ENCODE measurements at regions not wholly inside any gene's neighbourhood (a gene's known extent, or its start where the extent isn't known, plus 50 kb on each side); places are given as distances from the start of the nearest gene placed in this dataset.

DNA sequence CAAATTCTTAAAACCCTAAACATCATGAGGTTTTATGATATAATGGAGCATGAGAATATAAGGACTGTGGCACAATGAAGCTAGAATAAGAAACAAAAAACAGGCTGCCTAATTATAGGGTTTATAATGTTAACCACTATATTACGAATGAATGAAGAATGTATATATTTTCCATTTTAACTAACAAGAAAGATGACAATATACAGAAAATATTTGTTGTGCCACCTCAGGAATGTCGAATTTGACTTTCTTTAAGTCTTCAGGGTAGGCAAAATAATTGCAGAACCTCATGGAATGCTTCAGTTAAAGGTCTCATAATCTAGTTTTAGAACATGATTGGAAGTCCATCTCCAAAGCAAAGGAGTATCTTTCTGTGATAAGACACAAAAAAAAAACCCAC lies 282.9 kb upstream of the SLC8A1 start:
- intact Hi-C loops (cut with DNase I; ENCODE audit: low total_unique reads), result no loop called here
- DNase-seq, result no peak
- no peak overlapping the region for H3K27ac ChIP-seq
- no peaks in the 10 kb centered on the region for H3K9me3 ChIP-seq
- H3K36me3 ChIP-seq, result no peaks in the 10 kb centered on the region
- H3K4me1 ChIP-seq, result no peaks in the 10 kb centered on the region
- TF ChIP-seq POLR2A (IDR thresholded peaks at IDR 0.05), result no peak
- TF ChIP-seq, protein P1, sequence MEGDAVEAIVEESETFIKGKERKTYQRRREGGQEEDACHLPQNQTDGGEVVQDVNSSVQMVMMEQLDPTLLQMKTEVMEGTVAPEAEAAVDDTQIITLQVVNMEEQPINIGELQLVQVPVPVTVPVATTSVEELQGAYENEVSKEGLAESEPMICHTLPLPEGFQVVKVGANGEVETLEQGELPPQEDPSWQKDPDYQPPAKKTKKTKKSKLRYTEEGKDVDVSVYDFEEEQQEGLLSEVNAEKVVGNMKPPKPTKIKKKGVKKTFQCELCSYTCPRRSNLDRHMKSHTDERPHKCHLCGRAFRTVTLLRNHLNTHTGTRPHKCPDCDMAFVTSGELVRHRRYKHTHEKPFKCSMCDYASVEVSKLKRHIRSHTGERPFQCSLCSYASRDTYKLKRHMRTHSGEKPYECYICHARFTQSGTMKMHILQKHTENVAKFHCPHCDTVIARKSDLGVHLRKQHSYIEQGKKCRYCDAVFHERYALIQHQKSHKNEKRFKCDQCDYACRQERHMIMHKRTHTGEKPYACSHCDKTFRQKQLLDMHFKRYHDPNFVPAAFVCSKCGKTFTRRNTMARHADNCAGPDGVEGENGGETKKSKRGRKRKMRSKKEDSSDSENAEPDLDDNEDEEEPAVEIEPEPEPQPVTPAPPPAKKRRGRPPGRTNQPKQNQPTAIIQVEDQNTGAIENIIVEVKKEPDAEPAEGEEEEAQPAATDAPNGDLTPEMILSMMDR (IDR thresholded peaks at IDR 0.05), result no peak
- H3K4me3 ChIP-seq, result no peak overlapping the region
- H3K27me3 ChIP-seq, result no peaks in the 10 kb centered on the region

GRCh38 chr2:40737180-40737579 lies 285.3 kb upstream of the SLC8A1 start:
- Histone ChIP-seq H3K27me3 (no peaks in the 10 kb centered on the region), H3K4me3 (no peak overlapping the region), H3K9me3 (no peaks in the 10 kb centered on the region), H3K36me3 (no peaks in the 10 kb centered on the region), H3K27ac (no peak overlapping the region), H3K4me1 (no peaks in the 10 kb centered on the region)
- TF ChIP-seq POLR2A (IDR thresholded peaks at IDR 0.05), result no peak
- TF ChIP-seq, protein P1 (IDR thresholded peaks at IDR 0.05), result no peak
- intact Hi-C loops (cut with DNase I; ENCODE audit: low total_unique reads), result no loop called here
- DNase-seq, result no peak

- TF ChIP-seq POLR2A (IDR thresholded peaks at IDR 0.05), result no peak
- TF ChIP-seq, protein P1 (IDR thresholded peaks at IDR 0.05), result no peak
- no peak for DNase-seq
- H3K27me3 ChIP-seq, result no peaks in the 10 kb centered on the region
- intact Hi-C loops (cut with DNase I; ENCODE audit: low total_unique reads), result no loop called here
- H3K9me3 ChIP-seq, result no peaks in the 10 kb centered on the region
- H3K4me1 ChIP-seq, result no peaks in the 10 kb centered on the region
- H3K36me3 ChIP-seq, result no peaks in the 10 kb centered on the region
- H3K27ac ChIP-seq, result no peak overlapping the region
- no peak overlapping the region for H3K4me3 ChIP-seq
Observed at GRCh38 chr2:40740419-40740818, 288.5 kb upstream of the SLC8A1 start.

GRCh38 chr2:40741532-40741931 lies 289.6 kb upstream of the SLC8A1 start:
- intact Hi-C loops (cut with DNase I; ENCODE audit: low total_unique reads), result no loop called here
- Histone ChIP-seq H3K4me1 (no peaks in the 10 kb centered on the region), H3K4me3 (no peak overlapping the region), H3K27me3 (no peaks in the 10 kb centered on the region), H3K27ac (no peak overlapping the region), H3K36me3 (no peaks in the 10 kb centered on the region), H3K9me3 (no peaks in the 10 kb centered on the region)
- DNase-seq, result no peak
- TF ChIP-seq, protein P1 (IDR thresholded peaks at IDR 0.05), result no peak
- no peak for TF ChIP-seq POLR2A (IDR thresholded peaks at IDR 0.05)

- Histone ChIP-seq H3K27ac (no peak overlapping the region), H3K4me3 (no peak overlapping the region), H3K36me3 (no peaks in the 10 kb centered on the region), H3K27me3 (no peaks in the 10 kb centered on the region), H3K9me3 (no peaks in the 10 kb centered on the region), H3K4me1 (no peaks in the 10 kb centered on the region)
- no peak for TF ChIP-seq POLR2A (IDR thresholded peaks at IDR 0.05)
- TF ChIP-seq, protein P1 (IDR thresholded peaks at IDR 0.05), result no peak
- no peak for DNase-seq
- intact Hi-C loops (cut with DNase I; ENCODE audit: low total_unique reads), result no loop called here
Observed at GRCh38 chr2:40746191-40746590, 294.3 kb upstream of the SLC8A1 start.

Data from uterus (tissue), 3 donors.